HCT116 (cell line): ENCODE measurements at regions not wholly inside any gene's neighbourhood (a gene's known extent, or its start where the extent isn't known, plus 50 kb on each side); places are given as distances from the start of the nearest gene placed in this dataset.

ENCODE experiments used
- ATAC-seq: fragments of 200-7000 bp; cut with Tn5 transposase; 2 replicates; pipeline ENCODE4 v1.9.1; 2020; ENCODE audit warnings: mild to moderate bottlenecking, moderate library complexity
- BruUV-seq: library from RNA; stranded (reverse); fragments of 400-500 nt; replicated peaks from 2 replicates; lab custom pipeline; 2021; lab: Mats Ljungman, UMichigan
- CTCF ChIA-PET: fragments of 300-600 bp; sonication (Branson Sonifier 250); formaldehyde crosslinking; loops from one replicate; lab custom pipeline; 2021; ENCODE audit warnings: antibody characterized with exemption; lab: Charles Lee
- POLR2A ChIA-PET: fragments of 300-600, 350-600 bp; sonication (Branson Sonifier 250); formaldehyde crosslinking; loops from one replicate; lab custom pipeline; 2021; ENCODE audit warnings: antibody characterized with exemption; lab: Charles Lee
- RAD21 ChIA-PET, 2 experiments: fragments of 300-600 bp; sonication (Branson Sonifier 250); formaldehyde crosslinking; loops; one replicate each; lab custom pipeline; 2023; ENCODE audit warnings: low total read pairs in 2 of 2; ENCODE audit not compliant: uncharacterized antibody in 2 of 2, unreplicated experiment in 2 of 2, low non-redundant PET in 1 of 2; lab: Charles Lee
- DNase-seq: peaks from one replicate; pipeline ENCODE4 v3.0.0-alpha.2; 2010; ENCODE audit warnings: low read depth, low spot score
- H2AFZ ChIP-seq: fragments of 200-600 bp; shearing (Covaris generic), sonication (generic); 2 replicates; pipeline ENCODE4 v1.6.1; 2017; ENCODE audit warnings: low read depth, mixed run types, mixed read lengths, antibody characterized with exemption, low read length; ENCODE audit not compliant: poor library complexity, severe bottlenecking
- H3K27ac ChIP-seq: 2 replicates; pipeline ENCODE4 v1.5.1; 2012; ENCODE audit warnings: low read depth, low read length
- H3K27me3 ChIP-seq: fragments of 200-600 bp; sonication (generic); 2 replicates; pipeline ENCODE4 v1.6.1; 2016; ENCODE audit warnings: mixed run types, low read length, mixed read lengths; ENCODE audit not compliant: insufficient read depth
- H3K36me3 ChIP-seq, 2 experiments: fragments of 200-500 bp in 1 of 2; fragments of 200-600 bp in 1 of 2; sonication (Bioruptor generic) in 1 of 2; sonication (generic) in 1 of 2; 2 replicates each; pipeline versions ENCODE4 v1.5.1 to v1.6.1; 2014 to 2016; ENCODE audit warnings: low read length in 2 of 2, inconsistent platforms in 1 of 2, mixed read lengths in 1 of 2, mixed run types in 1 of 2; ENCODE audit not compliant: insufficient read depth in 2 of 2, control insufficient read depth in 1 of 2
- H3K4me1 ChIP-seq, 2 experiments: fragments of 200-600 bp in 1 of 2; sonication (generic) in 1 of 2; 2 replicates each; pipeline versions ENCODE4 v1.5.1 to v1.6.1; 2012 to 2017; ENCODE audit warnings: low read length in 2 of 2, inconsistent platforms in 1 of 2, mild to moderate bottlenecking in 1 of 2, mixed read lengths in 1 of 2, mixed run types in 1 of 2, moderate library complexity in 1 of 2; ENCODE audit not compliant: insufficient read depth in 2 of 2, control insufficient read depth in 1 of 2
- H3K4me2 ChIP-seq: fragments of 200-600 bp; sonication (generic); 2 replicates; pipeline ENCODE4 v1.6.1; 2017; ENCODE audit warnings: mixed run types, low read length, mixed read lengths
- H3K4me3 ChIP-seq, 2 experiments: fragments of 200-600 bp in 1 of 2; sonication (generic) in 1 of 2; replicated peaks in 1 of 2; 2 replicates each; pipeline ENCODE4 v1.5.1; 2011 to 2016; ENCODE audit warnings: low read length in 2 of 2, control low read depth in 1 of 2, low read depth in 1 of 2, mild to moderate bottlenecking in 1 of 2, mixed read lengths in 1 of 2, mixed run types in 1 of 2
- H3K79me2 ChIP-seq: fragments of 200-600 bp; sonication (generic); 2 replicates; pipeline ENCODE4 v1.6.1; 2017; ENCODE audit warnings: mild to moderate bottlenecking, mixed run types, low read length, moderate library complexity, mixed read lengths; ENCODE audit not compliant: insufficient read depth
- H3K9ac ChIP-seq: fragments of 200-600 bp; sonication (generic); 2 replicates; pipeline ENCODE4 v1.6.1; 2016; ENCODE audit warnings: low read length, mixed read lengths
- H3K9me2 ChIP-seq: fragments of 200-600 bp; sonication (generic), shearing (Covaris generic); 2 replicates; pipeline ENCODE4 v1.6.1; 2017; ENCODE audit warnings: mixed run types, mild to moderate bottlenecking, moderate library complexity; ENCODE audit not compliant: insufficient read depth
- H3K9me3 ChIP-seq, 2 experiments: fragments of 200-500 bp in 1 of 2; fragments of 200-600 bp in 1 of 2; sonication (Bioruptor generic) in 1 of 2; sonication (generic) in 1 of 2; 2 replicates each; pipeline ENCODE4 v1.6.1; 2014 to 2017; ENCODE audit warnings: low read length in 2 of 2, mixed read lengths in 2 of 2, inconsistent platforms in 1 of 2, low read depth in 1 of 2, mild to moderate bottlenecking in 1 of 2, mixed run types in 1 of 2, moderate library complexity in 1 of 2; ENCODE audit not compliant: control insufficient read depth in 1 of 2, insufficient read depth in 1 of 2
- H4K20me1 ChIP-seq: fragments of 200-600 bp; sonication (generic), shearing (Covaris generic); 2 replicates; pipeline ENCODE4 v1.6.1; 2017; ENCODE audit warnings: mixed run types, mild to moderate bottlenecking, moderate library complexity; ENCODE audit not compliant: insufficient read depth
- CTCF ChIP-seq, 3 experiments: fragments of 200-600 bp in 1 of 3; sonication (generic) in 1 of 3; IDR thresholded peaks in 2 of 3; conservative IDR thresholded peaks in 1 of 3; 2 replicates each; pipeline ENCODE4 v1.5.1; 2012 to 2017; ENCODE audit warnings: low read depth in 2 of 3, low read length in 2 of 3, antibody characterized with exemption in 1 of 3, borderline replicate concordance in 1 of 3, control low read depth in 1 of 3, mild to moderate bottlenecking in 1 of 3, mixed read lengths in 1 of 3, mixed run types in 1 of 3, moderate library complexity in 1 of 3; ENCODE audit not compliant: insufficient read depth in 1 of 3
- FOSL1 ChIP-seq: IDR thresholded peaks from 2 replicates; pipeline ENCODE4 v1.6.1; 2012; ENCODE audit warnings: low read depth
- MAX ChIP-seq: IDR thresholded peaks from 2 replicates; pipeline ENCODE4 v1.6.1; 2012
- POLR2A ChIP-seq: IDR thresholded peaks from 2 replicates; pipeline ENCODE4 v1.7.0; 2011; ENCODE audit warnings: borderline replicate concordance; ENCODE audit not compliant: insufficient read depth, insufficient read length; ENCODE audit errors: extremely low read depth
- RAD21 ChIP-seq: IDR thresholded peaks from 2 replicates; pipeline ENCODE4 v1.6.1; 2012; ENCODE audit warnings: low read depth, mild to moderate bottlenecking
- SP1 ChIP-seq: IDR thresholded peaks from 2 replicates; pipeline ENCODE4 v1.6.1; 2012; ENCODE audit warnings: low read depth
- SRF ChIP-seq: IDR thresholded peaks from 2 replicates; pipeline ENCODE4 v1.6.1; 2012; ENCODE audit warnings: low read depth
- TCF7L2 ChIP-seq: IDR thresholded peaks from 2 replicates; pipeline ENCODE4 v1.7.0; 2011; ENCODE audit warnings: borderline replicate concordance, inconsistent platforms; ENCODE audit not compliant: insufficient read depth, insufficient read length; ENCODE audit errors: extremely low read depth
- YY1 ChIP-seq: IDR thresholded peaks from 2 replicates; pipeline ENCODE4 v1.6.1; 2011; ENCODE audit warnings: low read length, low read depth, moderate library complexity, mild to moderate bottlenecking; ENCODE audit not compliant: insufficient replicate concordance; ENCODE audit errors: extremely low read depth
- ZBTB33 ChIP-seq: IDR thresholded peaks from 2 replicates; pipeline ENCODE4 v1.6.1; 2011; ENCODE audit warnings: mild to moderate bottlenecking, low read length, moderate library complexity; ENCODE audit not compliant: insufficient replicate concordance; ENCODE audit errors: extremely low read depth
- ZFX ChIP-seq: fragments of 450-650 bp; IDR thresholded peaks from 2 replicates; pipeline ENCODE4 v1.6.1; 2017
- ZNF274 ChIP-seq: fragments of 200-500 bp; sonication (Bioruptor generic); IDR thresholded peaks from 2 replicates; pipeline ENCODE4 v1.6.1; 2014; ENCODE audit warnings: mild to moderate bottlenecking, low read depth, low read length, inconsistent platforms
- intact Hi-C: fragments of 100-400 bp; cut with micrococcal nuclease; formaldehyde crosslinking; loops from 2 replicates; pipeline ENCODE4 v1.10.0; 2022

- no peak overlapping the region for H3K4me3 ChIP-seq
- no peak overlapping the region for H3K4me2 ChIP-seq
- RAD21 ChIA-PET: no interaction called here
These were observed 1384.3 kb upstream of the WWC1 start for GRCh38 chr5:166906991-166907713.

More at GRCh38 chr5:166906991-166907713, 1384.3 kb upstream of the WWC1 start:
- ATAC-seq (no peak), DNase-seq (no peak)
- no peak overlapping the region for H3K27ac ChIP-seq
- no peak overlapping the region for H2AFZ ChIP-seq
- POLR2A ChIA-PET: no interaction called here
- CTCF ChIA-PET: no interaction called here
- no peaks in the 10 kb centered on the region for H3K9me2 ChIP-seq
- H3K4me1 ChIP-seq: no peaks in the 10 kb centered on the region
- no peaks in the 10 kb centered on the region for H3K27me3 ChIP-seq
- intact Hi-C loops: no loop called here
- H3K9me3 ChIP-seq: peaks cover 3 to 22% of the 10 kb centered on the region in 2 experiments; a peak in 2 of 4 replicates
- H3K36me3 ChIP-seq: no peaks in the 10 kb centered on the region; a peak in 1 of 4 replicates
- TF ChIP-seq RAD21: no peak
- no peak for TF ChIP-seq ZNF274
- no peak for TF ChIP-seq FOSL1
- no peak for TF ChIP-seq MAX
- TF ChIP-seq CTCF (IDR thresholded peaks at IDR 0.05 in 2 of 3, conservative IDR thresholded peaks at IDR 0.05 in 1 of 3; ENCODE audit: borderline replicate concordance in 1 of 3, insufficient read depth in 1 of 3, low read depth in 2 of 3, low read length in 2 of 3): no peak
- no peak for TF ChIP-seq ZBTB33
- TF ChIP-seq SP1: no peak
- TF ChIP-seq TCF7L2: no peak
- no peak for TF ChIP-seq SRF
- TF ChIP-seq ZFX: no peak
- TF ChIP-seq POLR2A: no peak
- no peak for TF ChIP-seq YY1
- no peaks in the 10 kb centered on the region for H4K20me1 ChIP-seq
- no peaks in the 10 kb centered on the region for H3K79me2 ChIP-seq
- H3K9ac ChIP-seq: no peak overlapping the region
- no TSS peak for BruUV-seq
